OCI-LY1 (cell line): ENCODE measurements at regions not wholly inside any gene's neighbourhood (a gene's known extent, or its start where the extent isn't known, plus 50 kb on each side); places are given as distances from the start of the nearest gene placed in this dataset.

Experiments used
- CTCF ChIP-seq: fragments of 200-600 bp; sonication (generic), shearing (Covaris generic); IDR thresholded peaks from 2 replicates; pipeline ENCODE4 v1.5.1; 2017; ENCODE audit warnings: mild to moderate bottlenecking, antibody characterized with exemption, low read length, moderate library complexity, mixed read lengths
- EZH2 ChIP-seq: fragments of 200-600 bp; sonication (generic), shearing (Covaris generic); IDR thresholded peaks from 2 replicates; pipeline ENCODE4 v1.8.0; 2017; ENCODE audit warnings: borderline replicate concordance, mixed run types, mild to moderate bottlenecking, antibody characterized with exemption, low read length, moderate library complexity, mixed read lengths

DNA sequence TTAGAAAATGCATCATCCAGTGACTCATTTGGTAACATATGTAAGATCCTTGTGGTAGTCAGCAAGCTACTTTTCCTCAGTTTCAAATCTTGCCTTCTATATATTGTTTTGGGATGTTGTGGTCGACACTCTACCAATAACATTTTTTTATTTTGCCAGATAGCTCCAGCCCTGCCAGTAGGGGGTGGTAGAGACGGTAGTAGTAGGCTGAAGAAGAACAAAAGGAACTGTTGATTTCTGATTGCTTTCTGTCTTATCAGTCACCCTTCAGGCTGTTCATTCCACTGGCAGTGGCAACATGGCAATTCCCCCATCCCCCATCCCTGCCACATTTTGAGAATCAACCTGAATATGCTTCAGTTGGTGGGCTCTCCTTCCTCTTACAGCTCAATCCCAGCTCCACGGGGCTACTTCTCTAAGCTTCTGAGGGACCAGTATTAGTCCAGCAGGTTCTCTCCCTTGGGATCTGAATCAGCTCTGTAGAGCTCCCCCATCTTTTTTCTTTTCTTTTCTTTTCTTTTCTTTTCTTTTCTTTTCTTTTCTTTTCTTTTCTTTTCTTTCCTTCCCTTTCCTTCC, 171.5 kb upstream of the VEGFC start:
- TF ChIP-seq CTCF (peak; percentile 62), EZH2 (no peak)
